Brain microvascular endothelial cell (primary cell): ENCODE measurements at regions not wholly inside any gene's neighbourhood (a gene's known extent, or its start where the extent isn't known, plus 50 kb on each side); places are given as distances from the start of the nearest gene placed in this dataset.

ENCODE experiments used
- DNase-seq: peaks from one replicate; pipeline ENCODE4 v3.0.0-alpha.2; 2020
- H3K27ac ChIP-seq: fragments of 250-450 bp; sonication (Bioruptor Pico); 2 replicates; pipeline ENCODE4 v1.5.1; 2020; ENCODE audit warnings: mild to moderate bottlenecking, moderate library complexity
- H3K27me3 ChIP-seq: fragments of 250-450 bp; sonication (Bioruptor Pico); replicated peaks from 2 replicates; pipeline ENCODE4 v1.5.1; 2020; ENCODE audit warnings: mild to moderate bottlenecking
- H3K36me3 ChIP-seq: fragments of 250-450 bp; sonication (Bioruptor Pico); replicated peaks from 2 replicates; pipeline ENCODE4 v1.5.1; 2020; ENCODE audit warnings: mild to moderate bottlenecking
- H3K4me3 ChIP-seq: 2 replicates; pipeline ENCODE4 v1.5.1; 2011; ENCODE audit warnings: low read depth, mild to moderate bottlenecking, control low read depth, low read length, moderate library complexity
- CTCF ChIP-seq: IDR thresholded peaks from 2 replicates; pipeline ENCODE4 v1.5.1; 2011; ENCODE audit warnings: low read depth, mild to moderate bottlenecking, moderate library complexity, low read length, control low read depth, inconsistent platforms; ENCODE audit errors: missing control alignments
- in situ Hi-C: cut with HindIII; loops from 2 replicates; pipeline ENCODE4 v1.10.0; 2017; ENCODE audit warnings: low sequenced_read_pairs, low pct_ligation_motif_present

- no peak overlapping the region for H3K4me3 ChIP-seq
- in situ Hi-C loops: no loop called here
- H3K36me3 ChIP-seq: no peaks in the 10 kb centered on the region
- no peak overlapping the region for H3K27ac ChIP-seq
- no peaks in the 10 kb centered on the region for H3K27me3 ChIP-seq
- TF ChIP-seq CTCF: no peak
- DNase-seq: no peak
These were observed 134.3 kb downstream of the MID1IP1 start for GRCh38 chrX:38935561-38935960.

GRCh38 chrX:38937400-38937799 is 136.1 kb downstream of the MID1IP1 start:
- in situ Hi-C loops: no loop called here
- no peak overlapping the region for H3K4me3 ChIP-seq
- DNase-seq: no peak
- H3K27me3 ChIP-seq: no peaks in the 10 kb centered on the region
- no peak for TF ChIP-seq CTCF
- no peaks in the 10 kb centered on the region for H3K36me3 ChIP-seq
- no peak overlapping the region for H3K27ac ChIP-seq

GRCh38 chrX:38937926-38938325 is 136.7 kb downstream of the MID1IP1 start:
- DNase-seq: no peak
- no peak for TF ChIP-seq CTCF
- Histone ChIP-seq H3K27ac (no peak overlapping the region), H3K4me3 (no peak overlapping the region), H3K36me3 (no peaks in the 10 kb centered on the region), H3K27me3 (no peaks in the 10 kb centered on the region)
- in situ Hi-C loops: no loop called here

GRCh38 chrX:38939067-38939466 is 137.8 kb downstream of the MID1IP1 start:
- DNase-seq: no peak
- Histone ChIP-seq H3K36me3 (no peaks in the 10 kb centered on the region), H3K27ac (no peak overlapping the region), H3K4me3 (no peak overlapping the region), H3K27me3 (no peaks in the 10 kb centered on the region)
- in situ Hi-C loops: no loop called here
- no peak for TF ChIP-seq CTCF

- Histone ChIP-seq H3K4me3 (no peak overlapping the region), H3K27ac (no peak overlapping the region), H3K36me3 (no peaks in the 10 kb centered on the region), H3K27me3 (no peaks in the 10 kb centered on the region)
- DNase-seq: no peak
- no peak for TF ChIP-seq CTCF
- in situ Hi-C loops: no loop called here
These were observed 139.3 kb downstream of the MID1IP1 start for GRCh38 chrX:38940547-38940946.

GRCh38 chrX:38941675-38942074 is 140.4 kb downstream of the MID1IP1 start:
- Histone ChIP-seq H3K27ac (no peak overlapping the region), H3K4me3 (no peak overlapping the region), H3K27me3 (no peaks in the 10 kb centered on the region), H3K36me3 (no peaks in the 10 kb centered on the region)
- in situ Hi-C loops: no loop called here
- TF ChIP-seq CTCF: no peak
- no peak for DNase-seq
